Naive thymus-derived CD4-positive, alpha-beta T cell (primary cell): ENCODE measurements at regions not wholly inside any gene's neighbourhood (a gene's known extent, or its start where the extent isn't known, plus 50 kb on each side); places are given as distances from the start of the nearest gene placed in this dataset.

ENCODE experiments used
- ATAC-seq: fragments of 150-1000 bp; cut with Tn5 transposase; 2 replicates; pipeline ENCODE4 v1.10.0; 2021; ENCODE audit warnings: mild to moderate bottlenecking, moderate library complexity
- CTCF ChIA-PET: fragments of 350-600 bp; sonication (Branson Sonifier 250); formaldehyde crosslinking; loops from one replicate; lab custom pipeline; 2021; ENCODE audit warnings: antibody characterized with exemption; lab: Charles Lee
- POLR2A ChIA-PET: fragments of 350-600 bp; sonication (Branson Sonifier 250); formaldehyde crosslinking; loops from one replicate; lab custom pipeline; 2021; ENCODE audit warnings: antibody characterized with exemption, inconsistent platforms; lab: Charles Lee
- DNase-seq, 9 donors: peaks; one replicate each; pipeline versions ENCODE4 v3.0.0 to v3.0.0-alpha.2; 2020 to 2022; ENCODE audit warnings: mixed read lengths in 1 of 9
- H3K27ac ChIP-seq: one replicate; pipeline ENCODE4 v1.7.0; 2013; ENCODE audit warnings: mild to moderate bottlenecking, low read depth, low read length, moderate library complexity
- H3K27me3 ChIP-seq, 2 donors: one replicate each; pipeline ENCODE4 v1.7.0; 2013; ENCODE audit warnings: low read length in 2 of 2, mild to moderate bottlenecking in 2 of 2, moderate library complexity in 2 of 2; ENCODE audit not compliant: control insufficient read depth in 2 of 2, insufficient read depth in 2 of 2
- H3K36me3 ChIP-seq, 3 experiments: 1 replicate in 2 of 3; 2 replicates in 1 of 3; pipeline ENCODE4 v1.7.0; 2013; ENCODE audit warnings: low read length in 3 of 3, mild to moderate bottlenecking in 3 of 3, moderate library complexity in 1 of 3; ENCODE audit not compliant: insufficient read depth in 3 of 3, control insufficient read depth in 2 of 3
- H3K4me1 ChIP-seq, 2 donors: one replicate each; pipeline ENCODE4 v1.7.0; 2013; ENCODE audit warnings: low read length in 2 of 2, mild to moderate bottlenecking in 2 of 2, moderate library complexity in 1 of 2; ENCODE audit not compliant: control insufficient read depth in 2 of 2, insufficient read depth in 2 of 2
- H3K4me3 ChIP-seq: 2 replicates; pipeline ENCODE4 v1.7.0; 2013; ENCODE audit warnings: mild to moderate bottlenecking, low read length
- H3K9me3 ChIP-seq, 3 experiments: 1 replicate in 2 of 3; 2 replicates in 1 of 3; pipeline ENCODE4 v1.7.0; 2013; ENCODE audit warnings: low read length in 3 of 3; ENCODE audit not compliant: control insufficient read depth in 2 of 3
- H3K27ac Mint-ChIP-seq, 9 donors: one replicate each; pipeline ENCODE4 v1.8.0; 2020 to 2022; ENCODE audit warnings: mixed read lengths in 9 of 9, mild to moderate bottlenecking in 8 of 9, moderate library complexity in 5 of 9, inconsistent platforms in 2 of 9
- H3K27me3 Mint-ChIP-seq, 5 donors: one replicate each; pipeline ENCODE4 v1.8.0; 2021 to 2022; ENCODE audit warnings: mixed read lengths in 5 of 5, mild to moderate bottlenecking in 1 of 5
- H3K36me3 Mint-ChIP-seq, 5 donors: one replicate each; pipeline ENCODE4 v1.8.0; 2020 to 2022; ENCODE audit warnings: mixed read lengths in 5 of 5, mild to moderate bottlenecking in 3 of 5, inconsistent platforms in 1 of 5
- H3K4me1 Mint-ChIP-seq, 7 donors: one replicate each; pipeline ENCODE4 v1.8.0; 2020 to 2022; ENCODE audit warnings: mixed read lengths in 7 of 7, mild to moderate bottlenecking in 3 of 7, inconsistent platforms in 1 of 7
- H3K4me3 Mint-ChIP-seq, 10 donors: one replicate each; pipeline ENCODE4 v1.8.0; 2020 to 2022; ENCODE audit warnings: mild to moderate bottlenecking in 10 of 10, mixed read lengths in 10 of 10, moderate library complexity in 6 of 10, inconsistent platforms in 2 of 10
- H3K9me3 Mint-ChIP-seq, 11 donors: one replicate each; pipeline ENCODE4 v1.8.0; 2020 to 2022; ENCODE audit warnings: mixed read lengths in 11 of 11, mild to moderate bottlenecking in 4 of 11, inconsistent platforms in 1 of 11, moderate library complexity in 1 of 11
- intact Hi-C, 2 donors: fragments of 100-400 bp; cut with micrococcal nuclease; formaldehyde crosslinking; loops; one replicate each; pipeline ENCODE4 v1.15.1; 2023

DNA sequence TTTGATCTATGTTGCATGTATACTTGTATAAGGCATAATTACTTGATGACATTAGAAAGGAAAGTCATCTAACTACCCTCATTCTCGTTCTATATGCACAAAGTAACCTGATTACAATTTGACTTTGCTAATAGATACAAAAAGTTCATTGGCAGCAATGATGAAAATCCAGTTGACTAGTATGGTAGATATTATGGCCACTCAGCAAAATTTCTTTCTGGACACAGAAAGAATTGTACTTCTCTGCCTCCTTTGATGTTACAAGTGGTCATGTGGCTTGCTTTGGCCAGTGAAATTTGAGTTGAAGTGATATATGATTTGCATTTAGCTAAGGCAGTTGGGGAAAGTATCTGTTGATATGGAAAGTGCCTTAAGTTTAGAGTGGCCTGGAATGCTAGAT lies 723.7 kb upstream of the ARRDC3 start:
- no peaks in the 10 kb centered on the region for H3K36me3 ChIP-seq
- no peak overlapping the region for H3K27ac ChIP-seq
- no peaks in the 10 kb centered on the region for H3K9me3 ChIP-seq
- Mint-ChIP-seq H3K27me3 (no peaks in the 10 kb centered on the region), H3K4me3 (no peak overlapping the region), H3K27ac (no peak overlapping the region), H3K9me3 (peaks cover 0 to 7% (median 0%) of the 10 kb centered on the region in 11 donors), H3K4me1 (no peaks in the 10 kb centered on the region), H3K36me3 (no peaks in the 10 kb centered on the region)
- ATAC-seq (no peak), DNase-seq (no peak)
- intact Hi-C loops = no loop called here
- POLR2A ChIA-PET = no interaction called here
- no peaks in the 10 kb centered on the region for H3K4me1 ChIP-seq
- H3K4me3 ChIP-seq = no peak overlapping the region
- CTCF ChIA-PET = no interaction called here
- no peaks in the 10 kb centered on the region for H3K27me3 ChIP-seq

DNA sequence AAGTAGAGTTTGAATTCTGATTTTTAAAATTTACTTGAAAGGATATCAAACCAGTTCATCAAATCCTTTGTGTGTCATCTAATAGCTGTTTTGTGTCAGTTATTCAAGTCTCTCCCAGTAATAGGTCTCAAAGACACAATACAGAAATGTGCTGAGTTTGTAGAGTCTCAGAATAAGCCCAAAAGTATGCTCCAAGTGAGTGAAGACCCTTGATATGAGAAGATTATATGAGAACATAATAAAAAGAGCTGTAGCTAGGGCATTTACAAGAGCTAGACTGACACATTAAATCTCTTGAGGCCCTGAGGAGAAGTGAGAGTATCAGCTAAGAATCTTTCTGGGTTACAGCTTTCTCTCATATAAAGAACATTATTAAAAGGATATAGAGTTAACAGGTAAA lies 721.0 kb upstream of the ARRDC3 start:
- Histone ChIP-seq H3K9me3 (no peaks in the 10 kb centered on the region), H3K27me3 (no peaks in the 10 kb centered on the region), H3K36me3 (no peaks in the 10 kb centered on the region), H3K4me3 (no peak overlapping the region), H3K27ac (no peak overlapping the region), H3K4me1 (no peaks in the 10 kb centered on the region)
- no peaks in the 10 kb centered on the region for H3K4me1 Mint-ChIP-seq
- DNase-seq (no peak), ATAC-seq (no peak)
- ChIA-PET CTCF (no interaction called here), POLR2A (no interaction called here)
- H3K27me3 Mint-ChIP-seq = no peaks in the 10 kb centered on the region
- intact Hi-C loops = no loop called here
- H3K27ac Mint-ChIP-seq = no peak overlapping the region
- no peak overlapping the region for H3K4me3 Mint-ChIP-seq
- no peaks in the 10 kb centered on the region for H3K36me3 Mint-ChIP-seq
- H3K9me3 Mint-ChIP-seq = peaks cover 0 to 7% (median 0%) of the 10 kb centered on the region in 11 donors

DNA sequence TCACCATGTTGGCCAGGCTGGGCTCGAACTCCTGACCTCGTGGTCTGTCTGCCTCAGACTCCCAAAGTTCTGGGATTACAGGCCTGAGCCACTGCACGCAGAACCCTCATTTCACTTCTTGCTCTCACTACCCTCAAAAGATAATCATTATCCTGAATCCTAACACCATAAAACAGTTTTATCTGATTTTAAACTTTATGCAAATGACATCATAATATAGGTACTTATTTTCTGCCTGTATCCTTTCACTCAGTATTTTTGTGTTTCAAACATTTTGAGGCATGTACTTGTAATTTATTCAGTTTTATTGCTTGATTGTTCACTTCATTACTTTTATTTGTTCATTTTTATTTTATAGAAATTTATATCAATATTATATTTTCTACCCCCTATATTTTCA lies 719.2 kb upstream of the ARRDC3 start:
- no peaks in the 10 kb centered on the region for H3K4me1 ChIP-seq
- H3K9me3 Mint-ChIP-seq = peaks cover 0 to 7% (median 0%) of the 10 kb centered on the region in 11 donors
- no peak overlapping the region for H3K4me3 ChIP-seq
- no peak overlapping the region for H3K27ac Mint-ChIP-seq
- intact Hi-C loops = no loop called here
- CTCF ChIA-PET = no interaction called here
- no peaks in the 10 kb centered on the region for H3K27me3 Mint-ChIP-seq
- no peaks in the 10 kb centered on the region for H3K36me3 Mint-ChIP-seq
- POLR2A ChIA-PET = no interaction called here
- no peak overlapping the region for H3K27ac ChIP-seq
- H3K4me3 Mint-ChIP-seq = no peak overlapping the region
- no peaks in the 10 kb centered on the region for H3K36me3 ChIP-seq
- DNase-seq (no peak), ATAC-seq (no peak)
- H3K4me1 Mint-ChIP-seq = no peaks in the 10 kb centered on the region
- H3K9me3 ChIP-seq = no peaks in the 10 kb centered on the region
- no peaks in the 10 kb centered on the region for H3K27me3 ChIP-seq

DNA sequence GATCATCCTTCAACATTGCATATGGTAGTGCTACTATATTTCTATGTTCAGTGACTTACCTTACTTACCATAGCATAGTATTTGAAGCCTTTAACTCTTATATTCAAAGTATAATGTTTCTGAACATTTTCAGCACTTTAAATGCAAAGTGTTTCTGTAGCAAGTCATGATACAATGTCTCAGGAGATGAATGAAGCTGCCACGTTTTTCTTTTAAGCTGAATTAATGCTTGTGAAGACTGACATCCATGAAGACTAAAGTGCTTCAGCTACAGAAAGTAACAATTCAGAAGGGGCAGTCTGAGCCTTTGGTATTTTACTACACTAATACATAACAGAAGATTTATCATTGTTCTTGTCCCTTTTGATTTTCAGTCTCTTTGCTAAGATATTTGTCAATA lies 709.1 kb upstream of the ARRDC3 start:
- ChIA-PET CTCF (no interaction called here), POLR2A (no interaction called here)
- no peaks in the 10 kb centered on the region for H3K4me1 Mint-ChIP-seq
- H3K27ac Mint-ChIP-seq = no peak overlapping the region
- H3K4me1 ChIP-seq = no peaks in the 10 kb centered on the region
- H3K27me3 Mint-ChIP-seq = no peaks in the 10 kb centered on the region
- no peak overlapping the region for H3K27ac ChIP-seq
- H3K27me3 ChIP-seq = no peaks in the 10 kb centered on the region
- H3K9me3 ChIP-seq = no peaks in the 10 kb centered on the region
- H3K36me3 Mint-ChIP-seq = no peaks in the 10 kb centered on the region
- DNase-seq (no peak), ATAC-seq (no peak)
- peaks cover 0 to 6% (median 0%) of the 10 kb centered on the region in 11 donors for H3K9me3 Mint-ChIP-seq
- no peak overlapping the region for H3K4me3 ChIP-seq
- intact Hi-C loops = no loop called here
- no peaks in the 10 kb centered on the region for H3K36me3 ChIP-seq
- H3K4me3 Mint-ChIP-seq = no peak overlapping the region

DNA sequence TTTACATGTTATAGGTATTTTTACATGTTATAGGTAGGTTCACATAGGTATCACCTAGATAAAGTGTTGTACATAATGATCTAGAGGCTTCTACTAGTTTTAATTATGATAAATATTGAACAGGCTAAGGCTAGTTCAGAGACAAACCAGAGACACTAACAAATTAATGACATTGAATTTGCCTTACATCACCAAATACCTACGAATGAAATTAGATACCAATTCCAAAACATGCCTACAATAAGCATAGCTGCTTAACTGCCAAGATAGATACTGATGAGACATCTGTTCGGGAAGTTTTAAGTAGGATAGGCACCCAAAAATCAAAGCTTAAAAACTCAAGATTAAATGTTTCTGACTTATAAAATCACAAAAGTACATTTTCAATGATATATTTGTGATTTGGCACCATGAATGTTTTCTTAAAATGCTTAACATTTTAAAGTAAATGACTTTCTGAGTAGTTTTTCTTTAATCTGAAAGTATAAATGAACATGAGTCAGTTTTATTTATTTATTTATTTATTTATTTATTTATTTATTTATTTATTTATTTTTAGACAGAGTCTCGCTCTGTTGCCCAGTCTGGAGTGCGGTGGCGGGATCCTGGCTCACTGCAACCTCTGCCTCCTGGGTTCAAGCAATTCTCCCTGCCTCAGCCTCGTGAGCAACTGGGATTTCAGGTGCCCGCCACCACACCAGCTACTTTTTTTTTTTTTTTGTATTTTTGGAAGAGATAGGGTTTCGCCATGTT lies 703.1 kb upstream of the ARRDC3 start:
- Histone ChIP-seq H3K9me3 (no peaks in the 10 kb centered on the region), H3K27me3 (no peaks in the 10 kb centered on the region), H3K4me1 (no peaks in the 10 kb centered on the region), H3K36me3 (no peaks in the 10 kb centered on the region), H3K4me3 (no peak overlapping the region), H3K27ac (no peak overlapping the region)
- Mint-ChIP-seq H3K36me3 (no peaks in the 10 kb centered on the region), H3K27me3 (no peaks in the 10 kb centered on the region), H3K4me3 (no peak overlapping the region), H3K9me3 (peaks cover 0 to 9% (median 0%) of the 10 kb centered on the region in 11 donors), H3K27ac (no peak overlapping the region), H3K4me1 (no peaks in the 10 kb centered on the region)
- ChIA-PET CTCF (no interaction called here), POLR2A (no interaction called here)
- intact Hi-C loops = no loop called here
- no peak for DNase-seq
- ATAC-seq = no peak

DNA sequence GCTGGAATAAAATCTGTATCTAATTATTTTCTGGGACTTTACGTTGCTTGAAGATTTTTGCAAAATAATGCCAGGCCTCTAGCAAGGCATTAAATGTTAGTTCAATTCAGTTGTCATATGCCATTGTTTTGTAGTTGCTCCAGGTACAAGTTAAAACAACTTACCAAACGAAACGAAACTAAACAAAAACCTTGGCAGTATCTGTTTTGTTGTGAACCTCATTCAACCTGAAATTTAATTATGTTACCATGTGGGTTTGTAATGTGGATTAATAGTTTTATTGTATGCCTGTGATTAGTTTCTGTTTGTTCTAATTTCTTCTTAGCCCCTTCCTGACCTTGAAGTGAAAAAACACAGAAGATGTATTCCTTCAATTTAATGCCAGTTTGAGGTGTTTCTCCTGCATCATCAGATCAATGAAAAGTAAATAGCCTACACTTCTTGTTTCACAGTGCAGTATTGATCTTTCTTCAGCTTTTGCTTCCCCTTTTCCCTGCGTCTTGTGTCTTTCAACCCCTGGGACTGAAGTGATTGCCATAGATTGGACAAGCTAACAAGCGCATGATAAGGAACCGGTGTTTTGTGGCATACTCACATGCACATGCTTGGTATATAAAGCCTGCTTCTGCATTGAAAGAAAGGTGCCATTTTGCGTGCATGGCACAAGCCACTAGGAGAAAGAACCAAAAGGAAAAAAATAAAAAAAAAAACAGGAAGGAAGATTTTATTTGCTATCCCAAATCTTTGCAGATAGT lies 699.0 kb upstream of the ARRDC3 start:
- Mint-ChIP-seq H3K4me1 (no peaks in the 10 kb centered on the region), H3K36me3 (no peaks in the 10 kb centered on the region), H3K9me3 (peaks cover 0 to 15% (median 4%) of the 10 kb centered on the region in 11 donors), H3K27ac (no peak overlapping the region), H3K4me3 (no peak overlapping the region), H3K27me3 (no peaks in the 10 kb centered on the region)
- Histone ChIP-seq H3K27me3 (no peaks in the 10 kb centered on the region), H3K4me1 (no peaks in the 10 kb centered on the region), H3K27ac (no peak overlapping the region), H3K4me3 (no peak overlapping the region), H3K9me3 (no peaks in the 10 kb centered on the region), H3K36me3 (no peaks in the 10 kb centered on the region)
- intact Hi-C loops = no loop called here
- CTCF ChIA-PET = no interaction called here
- ATAC-seq = no peak
- POLR2A ChIA-PET = no interaction called here
- no peak for DNase-seq

DNA sequence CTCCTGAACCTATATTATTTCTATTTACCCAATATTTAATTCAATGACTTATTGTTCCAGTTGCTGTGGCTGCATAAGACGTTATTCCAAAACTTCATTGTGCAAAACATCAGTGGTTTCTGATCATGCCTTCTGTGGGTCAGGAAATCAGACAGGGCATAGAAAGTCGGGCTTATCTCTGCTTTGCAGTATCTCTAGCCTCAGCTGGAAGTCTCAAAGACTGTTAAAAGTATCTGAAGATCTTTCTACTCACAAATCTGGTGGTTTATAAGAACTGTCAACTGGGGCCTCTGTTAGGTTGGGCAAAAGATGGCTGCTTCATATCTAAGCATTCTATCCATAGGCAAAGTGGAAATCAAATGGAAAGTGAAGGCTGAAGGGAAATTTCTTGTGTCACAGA lies 687.7 kb upstream of the ARRDC3 start:
- intact Hi-C loops = no loop called here
- DNase-seq (no peak), ATAC-seq (no peak)
- no peaks in the 10 kb centered on the region for H3K27me3 Mint-ChIP-seq
- Histone ChIP-seq H3K27me3 (no peaks in the 10 kb centered on the region), H3K4me3 (no peak overlapping the region), H3K9me3 (no peaks in the 10 kb centered on the region), H3K36me3 (no peaks in the 10 kb centered on the region), H3K27ac (no peak overlapping the region), H3K4me1 (no peaks in the 10 kb centered on the region)
- no peaks in the 10 kb centered on the region for H3K4me1 Mint-ChIP-seq
- peaks cover 0 to 13% (median 1%) of the 10 kb centered on the region in 11 donors for H3K9me3 Mint-ChIP-seq
- ChIA-PET POLR2A (no interaction called here), CTCF (no interaction called here)
- H3K27ac Mint-ChIP-seq = no peak overlapping the region
- no peaks in the 10 kb centered on the region for H3K36me3 Mint-ChIP-seq
- H3K4me3 Mint-ChIP-seq = no peak overlapping the region
